ENCODE measurements at regions not wholly inside any gene's neighbourhood (a gene's known extent, or its start where the extent isn't known, plus 50 kb on each side); places are given as distances from the start of the nearest gene placed in this dataset.
A peak's percentile ranks its signal among the peaks of the same experiment; 100 is the strongest.

- in situ Hi-C loops (cut with HindIII; ENCODE audit: low sequenced_read_pairs) = no loop called here
- DNase-seq (ENCODE audit: low spot score) = no peak
Observed at GRCh38 chr2:160890667-160891352, 269.4 kb upstream of the TANK start.

- in situ Hi-C loops (cut with HindIII; ENCODE audit: low sequenced_read_pairs) = no loop called here
- no peak for DNase-seq (ENCODE audit: low spot score)
Observed at GRCh38 chr2:160891353-160891740, 268.9 kb upstream of the TANK start.

GRCh38 chr2:160892204-160892603 lies 268.0 kb upstream of the TANK start:
- no peak for DNase-seq (ENCODE audit: low spot score)
- in situ Hi-C loops (cut with HindIII; ENCODE audit: low sequenced_read_pairs) = no loop called here

- DNase-seq (ENCODE audit: low spot score) = no peak
- in situ Hi-C loops (cut with HindIII; ENCODE audit: low sequenced_read_pairs) = no loop called here
Observed at GRCh38 chr2:160893581-160893980, 266.6 kb upstream of the TANK start.

GRCh38 chr2:160898581-160899307 lies 261.5 kb upstream of the TANK start:
- no peak for DNase-seq (ENCODE audit: low spot score)
- in situ Hi-C loops (cut with HindIII; ENCODE audit: low sequenced_read_pairs) = no loop called here

- no peak for DNase-seq (ENCODE audit: low spot score)
- in situ Hi-C loops (cut with HindIII; ENCODE audit: low sequenced_read_pairs) = no loop called here
Observed at GRCh38 chr2:160901613-160902012, 258.6 kb upstream of the TANK start.

- in situ Hi-C loops (cut with HindIII; ENCODE audit: low sequenced_read_pairs) = no loop called here
- DNase-seq (ENCODE audit: low spot score) = no peak
Observed at GRCh38 chr2:160905862-160906261, 254.4 kb upstream of the TANK start.

GRCh38 chr2:160906878-160907277 lies 253.3 kb upstream of the TANK start:
- DNase-seq (ENCODE audit: low spot score) = no peak
- in situ Hi-C loops (cut with HindIII; ENCODE audit: low sequenced_read_pairs) = no loop called here

- in situ Hi-C loops (cut with HindIII; ENCODE audit: low sequenced_read_pairs) = no loop called here
- no peak for DNase-seq (ENCODE audit: low spot score)
Observed at GRCh38 chr2:160907738-160908137, 252.5 kb upstream of the TANK start.

- in situ Hi-C loops (cut with HindIII; ENCODE audit: low sequenced_read_pairs) = no loop called here
- no peak for DNase-seq (ENCODE audit: low spot score)
Observed at GRCh38 chr2:160908157-160908556, 252.1 kb upstream of the TANK start.

- in situ Hi-C loops (cut with HindIII; ENCODE audit: low sequenced_read_pairs) = no loop called here
- no peak for DNase-seq (ENCODE audit: low spot score)
Observed at GRCh38 chr2:160909781-160910242, 250.4 kb upstream of the TANK start.

- in situ Hi-C loops (cut with HindIII; ENCODE audit: low sequenced_read_pairs) = no loop called here
- DNase-seq (ENCODE audit: low spot score) = no peak
Observed at GRCh38 chr2:160910681-160911080, 249.5 kb upstream of the TANK start.

GRCh38 chr2:160911258-160911657 lies 249.0 kb upstream of the TANK start:
- no peak for DNase-seq (ENCODE audit: low spot score)
- in situ Hi-C loops (cut with HindIII; ENCODE audit: low sequenced_read_pairs) = no loop called here

GRCh38 chr2:160912276-160912675 lies 248.0 kb upstream of the TANK start:
- no peak for DNase-seq (ENCODE audit: low spot score)
- in situ Hi-C loops (cut with HindIII; ENCODE audit: low sequenced_read_pairs) = no loop called here

GRCh38 chr2:160913323-160913722 lies 246.9 kb upstream of the TANK start:
- in situ Hi-C loops (cut with HindIII; ENCODE audit: low sequenced_read_pairs) = no loop called here
- no peak for DNase-seq (ENCODE audit: low spot score)

GRCh38 chr2:160914217-160914616 lies 246.0 kb upstream of the TANK start:
- in situ Hi-C loops (cut with HindIII; ENCODE audit: low sequenced_read_pairs) = no loop called here
- DNase-seq (ENCODE audit: low spot score) = no peak

- no peak for DNase-seq (ENCODE audit: low spot score)
- in situ Hi-C loops (cut with HindIII; ENCODE audit: low sequenced_read_pairs) = no loop called here
Observed at GRCh38 chr2:160916300-160916699, 243.9 kb upstream of the TANK start.

GRCh38 chr2:160917850-160918249 lies 242.4 kb upstream of the TANK start:
- in situ Hi-C loops (cut with HindIII; ENCODE audit: low sequenced_read_pairs) = no loop called here
- no peak for DNase-seq (ENCODE audit: low spot score)

- in situ Hi-C loops (cut with HindIII; ENCODE audit: low sequenced_read_pairs) = no loop called here
Observed at GRCh38 chr2:160918258-160918657, 242.0 kb upstream of the TANK start.

GRCh38 chr2:160918906-160919503 lies 241.2 kb upstream of the TANK start:
- DNase-seq (ENCODE audit: low spot score) = peak; percentile 3
- in situ Hi-C loops (cut with HindIII; ENCODE audit: low sequenced_read_pairs) = no loop called here

More at GRCh38 chr2:160918258-160918657, 242.0 kb upstream of the TANK start:
- no peak for DNase-seq (ENCODE audit: low spot score)

All from G401 (cell line).